HUES6 (cell line): ENCODE measurements at regions not wholly inside any gene's neighbourhood (a gene's known extent, or its start where the extent isn't known, plus 50 kb on each side); places are given as distances from the start of the nearest gene placed in this dataset.

ENCODE experiments used
- H3K27ac ChIP-seq: 2 replicates; pipeline ENCODE4 v1.7.0; 2013; ENCODE audit warnings: low read depth, mild to moderate bottlenecking, low read length, inconsistent platforms
- H3K27me3 ChIP-seq: 2 replicates; pipeline ENCODE4 v1.6.1; 2013; ENCODE audit warnings: low read length; ENCODE audit not compliant: control insufficient read depth, insufficient read depth
- H3K36me3 ChIP-seq: 2 replicates; pipeline ENCODE4 v1.6.1; 2013; ENCODE audit warnings: low read length; ENCODE audit not compliant: control insufficient read depth, insufficient read depth
- H3K4me1 ChIP-seq: 2 replicates; pipeline ENCODE4 v1.6.1; 2013; ENCODE audit warnings: low read length; ENCODE audit not compliant: control insufficient read depth, insufficient read depth
- H3K4me3 ChIP-seq: 2 replicates; pipeline ENCODE4 v1.5.1; 2013; ENCODE audit warnings: low read depth, low read length
- H3K9ac ChIP-seq: one replicate; pipeline ENCODE4 v1.6.1; 2013; ENCODE audit warnings: mild to moderate bottlenecking, low read length
- H3K9me3 ChIP-seq: 2 replicates; pipeline ENCODE4 v1.6.1; 2013; ENCODE audit warnings: low read depth, low read length; ENCODE audit not compliant: control insufficient read depth, insufficient read depth

GRCh38 chr2:200225951-200226350 is 80.5 kb upstream of the SPATS2L start:
- Histone ChIP-seq H3K9ac (no peak overlapping the region), H3K4me3 (no peak overlapping the region), H3K4me1 (peaks cover 3% of the 10 kb centered on the region; the same call in 1 of the 2 replicates), H3K27me3 (no peaks in the 10 kb centered on the region), H3K9me3 (no peaks in the 10 kb centered on the region), H3K27ac (no peak overlapping the region), H3K36me3 (no peaks in the 10 kb centered on the region)

GRCh38 chr2:200226451-200227426 is 79.8 kb upstream of the SPATS2L start:
- no peaks in the 10 kb centered on the region for H3K9me3 ChIP-seq
- H3K27ac ChIP-seq, result no peak overlapping the region
- H3K4me1 ChIP-seq, result peaks cover 3% of the 10 kb centered on the region; the same call in 1 of the 2 replicates
- no peak overlapping the region for H3K4me3 ChIP-seq
- H3K27me3 ChIP-seq, result no peaks in the 10 kb centered on the region
- no peaks in the 10 kb centered on the region for H3K36me3 ChIP-seq
- no peak overlapping the region for H3K9ac ChIP-seq

GRCh38 chr2:200230716-200231115 is 75.8 kb upstream of the SPATS2L start:
- no peaks in the 10 kb centered on the region for H3K36me3 ChIP-seq
- H3K9ac ChIP-seq, result no peak overlapping the region
- no peak overlapping the region for H3K27ac ChIP-seq
- H3K27me3 ChIP-seq, result no peaks in the 10 kb centered on the region
- no peak overlapping the region for H3K4me3 ChIP-seq
- H3K9me3 ChIP-seq, result no peaks in the 10 kb centered on the region
- H3K4me1 ChIP-seq, result no peaks in the 10 kb centered on the region

- Histone ChIP-seq H3K9me3 (no peaks in the 10 kb centered on the region), H3K36me3 (no peaks in the 10 kb centered on the region), H3K9ac (no peak overlapping the region), H3K27ac (no peak overlapping the region), H3K4me3 (no peak overlapping the region), H3K27me3 (no peaks in the 10 kb centered on the region), H3K4me1 (no peaks in the 10 kb centered on the region)
Measured at GRCh38 chr2:200235533-200235932, 71.0 kb upstream of the SPATS2L start.

GRCh38 chr2:200239216-200239615 is 67.3 kb upstream of the SPATS2L start:
- H3K36me3 ChIP-seq, result no peaks in the 10 kb centered on the region
- no peaks in the 10 kb centered on the region for H3K4me1 ChIP-seq
- no peak overlapping the region for H3K4me3 ChIP-seq
- no peak overlapping the region for H3K9ac ChIP-seq
- no peak overlapping the region for H3K27ac ChIP-seq
- H3K9me3 ChIP-seq, result no peaks in the 10 kb centered on the region
- no peaks in the 10 kb centered on the region for H3K27me3 ChIP-seq

- Histone ChIP-seq H3K4me3 (no peak overlapping the region), H3K4me1 (no peaks in the 10 kb centered on the region), H3K36me3 (no peaks in the 10 kb centered on the region), H3K27ac (no peak overlapping the region), H3K27me3 (no peaks in the 10 kb centered on the region), H3K9ac (no peak overlapping the region), H3K9me3 (no peaks in the 10 kb centered on the region)
Measured at GRCh38 chr2:200242570-200242969, 63.9 kb upstream of the SPATS2L start.

- Histone ChIP-seq H3K9ac (no peak overlapping the region), H3K4me3 (no peak overlapping the region), H3K4me1 (no peaks in the 10 kb centered on the region), H3K27me3 (no peaks in the 10 kb centered on the region), H3K36me3 (no peaks in the 10 kb centered on the region), H3K9me3 (no peaks in the 10 kb centered on the region), H3K27ac (no peak overlapping the region)
Measured at GRCh38 chr2:200243441-200243840, 63.1 kb upstream of the SPATS2L start.

- no peak overlapping the region for H3K4me3 ChIP-seq
- no peaks in the 10 kb centered on the region for H3K4me1 ChIP-seq
- H3K27me3 ChIP-seq, result no peaks in the 10 kb centered on the region
- no peaks in the 10 kb centered on the region for H3K9me3 ChIP-seq
- H3K9ac ChIP-seq, result no peak overlapping the region
- no peak overlapping the region for H3K27ac ChIP-seq
- H3K36me3 ChIP-seq, result no peaks in the 10 kb centered on the region
Measured at GRCh38 chr2:200244111-200244510, 62.4 kb upstream of the SPATS2L start.

- Histone ChIP-seq H3K27ac (no peak overlapping the region), H3K9me3 (no peaks in the 10 kb centered on the region), H3K27me3 (no peaks in the 10 kb centered on the region), H3K9ac (no peak overlapping the region), H3K36me3 (no peaks in the 10 kb centered on the region), H3K4me3 (no peak overlapping the region), H3K4me1 (no peaks in the 10 kb centered on the region)
Measured at GRCh38 chr2:200247494-200247893, 59.0 kb upstream of the SPATS2L start.

GRCh38 chr2:200252265-200253067 is 54.0 kb upstream of the SPATS2L start:
- no peak overlapping the region for H3K27ac ChIP-seq
- peaks cover 5% of the 10 kb centered on the region for H3K4me1 ChIP-seq
- H3K9me3 ChIP-seq, result no peaks in the 10 kb centered on the region
- H3K9ac ChIP-seq, result no peak overlapping the region
- no peaks in the 10 kb centered on the region for H3K36me3 ChIP-seq
- H3K27me3 ChIP-seq, result no peaks in the 10 kb centered on the region
- H3K4me3 ChIP-seq, result no peak overlapping the region

GRCh38 chr2:200253639-200254038 is 52.9 kb upstream of the SPATS2L start:
- Histone ChIP-seq H3K36me3 (no peaks in the 10 kb centered on the region), H3K9me3 (no peaks in the 10 kb centered on the region), H3K27ac (no peak overlapping the region), H3K9ac (no peak overlapping the region), H3K4me1 (peaks cover 5% of the 10 kb centered on the region), H3K4me3 (no peak overlapping the region), H3K27me3 (no peaks in the 10 kb centered on the region)
